CD4-positive, alpha-beta memory T cell (primary cell): ENCODE measurements at regions not wholly inside any gene's neighbourhood (a gene's known extent, or its start where the extent isn't known, plus 50 kb on each side); places are given as distances from the start of the nearest gene placed in this dataset.

Source experiments
- CTCF ChIA-PET: fragments of 350-600 bp; sonication (Branson Sonifier 250); formaldehyde crosslinking; loops from one replicate; lab custom pipeline; 2021; ENCODE audit warnings: inconsistent platforms; ENCODE audit not compliant: partially characterized antibody; lab: Charles Lee
- POLR2A ChIA-PET: fragments of 350-600 bp; sonication (Branson Sonifier 250); formaldehyde crosslinking; loops from one replicate; lab custom pipeline; 2021; ENCODE audit not compliant: partially characterized antibody; lab: Charles Lee
- DNase-seq, 5 donors: peaks; one replicate each; pipeline versions ENCODE4 v3.0.0 to v3.0.0-alpha.2; 2020 to 2022; ENCODE audit warnings: mixed read lengths in 1 of 5
- H3K27ac ChIP-seq: one replicate; pipeline ENCODE4 v1.7.0; 2013; ENCODE audit warnings: low read depth, low read length
- H3K27me3 ChIP-seq: 2 replicates; pipeline ENCODE4 v1.7.0; 2013; ENCODE audit warnings: mild to moderate bottlenecking, low read length, moderate library complexity; ENCODE audit not compliant: insufficient read depth
- H3K36me3 ChIP-seq: 2 replicates; pipeline ENCODE4 v1.7.0; 2013; ENCODE audit warnings: mild to moderate bottlenecking, low read length, moderate library complexity; ENCODE audit not compliant: insufficient read depth
- H3K4me1 ChIP-seq: 2 replicates; pipeline ENCODE4 v1.7.0; 2013; ENCODE audit warnings: mild to moderate bottlenecking, low read length, moderate library complexity; ENCODE audit not compliant: insufficient read depth
- H3K4me3 ChIP-seq, 2 donors: one replicate each; pipeline ENCODE4 v1.7.0; 2013; ENCODE audit warnings: low read length in 2 of 2, mild to moderate bottlenecking in 1 of 2
- H3K9me3 ChIP-seq, 2 donors: one replicate each; pipeline ENCODE4 v1.7.0; 2013; ENCODE audit warnings: low read length in 2 of 2, control low read depth in 1 of 2; ENCODE audit not compliant: control insufficient read depth in 1 of 2
- H3K27ac Mint-ChIP-seq, 7 donors: one replicate each; pipeline ENCODE4 v1.8.0; 2020 to 2021; ENCODE audit warnings: mixed read lengths in 7 of 7, mild to moderate bottlenecking in 6 of 7, inconsistent platforms in 3 of 7, moderate library complexity in 3 of 7
- H3K27me3 Mint-ChIP-seq, 2 donors: one replicate each; pipeline ENCODE4 v1.8.0; 2020 to 2021; ENCODE audit warnings: mixed read lengths in 2 of 2
- H3K36me3 Mint-ChIP-seq, 2 donors: one replicate each; pipeline ENCODE4 v1.8.0; 2020 to 2021; ENCODE audit warnings: mixed read lengths in 2 of 2, inconsistent platforms in 1 of 2, mild to moderate bottlenecking in 1 of 2
- H3K4me1 Mint-ChIP-seq, 4 donors: one replicate each; pipeline ENCODE4 v1.8.0; 2020 to 2021; ENCODE audit warnings: mixed read lengths in 4 of 4, mild to moderate bottlenecking in 1 of 4
- H3K4me3 Mint-ChIP-seq, 8 donors: one replicate each; pipeline ENCODE4 v1.8.0; 2020 to 2021; ENCODE audit warnings: mixed read lengths in 8 of 8, mild to moderate bottlenecking in 7 of 8, moderate library complexity in 6 of 8, inconsistent platforms in 3 of 8
- H3K9me3 Mint-ChIP-seq, 8 donors: one replicate each; pipeline ENCODE4 v1.8.0; 2020 to 2021; ENCODE audit warnings: mixed read lengths in 8 of 8, mild to moderate bottlenecking in 5 of 8, inconsistent platforms in 3 of 8, moderate library complexity in 1 of 8
- intact Hi-C: fragments of 100-400 bp; cut with micrococcal nuclease; formaldehyde crosslinking; loops from one replicate; pipeline ENCODE4 v1.15.1; 2023

DNA sequence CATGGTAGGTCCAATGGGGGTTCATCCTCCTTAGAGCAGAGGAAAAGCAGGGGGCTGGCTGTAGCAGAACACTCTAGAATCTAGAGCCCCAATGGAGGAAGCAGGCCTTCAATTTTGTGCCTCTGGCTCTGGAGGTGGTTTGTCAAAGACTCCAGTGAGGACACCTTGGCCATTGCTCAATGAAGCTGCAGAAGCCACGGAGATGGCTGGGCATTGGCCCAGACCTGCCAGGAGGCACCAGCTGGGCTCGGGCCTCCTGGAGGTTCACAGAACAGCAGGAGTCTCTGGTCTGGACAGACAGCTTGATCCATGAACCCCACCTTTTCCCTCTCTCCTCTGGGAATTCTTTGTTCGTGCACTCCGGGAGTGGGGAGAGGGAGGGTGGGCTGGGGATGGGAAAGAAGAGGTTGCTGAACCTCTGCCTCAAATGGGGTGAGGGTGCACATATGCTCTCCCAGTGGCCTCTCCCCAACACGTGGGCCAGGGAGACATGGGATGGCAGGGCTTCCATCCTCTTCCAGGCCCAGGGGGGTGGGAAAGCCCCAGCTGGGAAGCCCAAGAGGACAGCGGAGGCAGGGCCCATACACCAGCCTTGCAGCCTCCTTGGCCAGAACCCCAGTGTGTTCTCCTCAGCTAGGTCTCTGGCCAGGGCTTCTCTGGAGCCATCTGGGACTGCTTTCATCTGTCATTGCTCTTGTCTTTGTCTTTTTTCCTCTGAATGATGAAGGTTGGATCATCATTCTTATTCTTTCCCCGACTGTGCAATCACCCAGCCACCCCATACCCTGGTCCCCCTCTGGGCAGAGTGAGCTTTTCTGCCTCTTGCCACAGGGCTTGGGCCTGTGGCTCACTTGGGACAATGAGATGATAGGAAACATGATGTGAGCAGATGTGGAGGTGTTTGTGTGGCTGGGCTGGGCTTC lies 1019.4 kb downstream of the BRD1 start:
- Histone ChIP-seq H3K27me3 (no peaks in the 10 kb centered on the region), H3K27ac (no peak overlapping the region), H3K36me3 (no peaks in the 10 kb centered on the region), H3K4me3 (no peak overlapping the region), H3K4me1 (no peaks in the 10 kb centered on the region), H3K9me3 (no peaks in the 10 kb centered on the region)
- no peaks in the 10 kb centered on the region for H3K4me1 Mint-ChIP-seq
- H3K9me3 Mint-ChIP-seq = peaks cover 0 to 4% (median 0%) of the 10 kb centered on the region in 8 donors
- intact Hi-C loops = no loop called here
- DNase-seq = no peak
- no peak overlapping the region for H3K27ac Mint-ChIP-seq
- ChIA-PET POLR2A (no interaction called here), CTCF (no interaction called here)
- peaks cover 0 to 4% of the 10 kb centered on the region in 2 donors for H3K27me3 Mint-ChIP-seq
- no peaks in the 10 kb centered on the region for H3K36me3 Mint-ChIP-seq
- no peak overlapping the region for H3K4me3 Mint-ChIP-seq

DNA sequence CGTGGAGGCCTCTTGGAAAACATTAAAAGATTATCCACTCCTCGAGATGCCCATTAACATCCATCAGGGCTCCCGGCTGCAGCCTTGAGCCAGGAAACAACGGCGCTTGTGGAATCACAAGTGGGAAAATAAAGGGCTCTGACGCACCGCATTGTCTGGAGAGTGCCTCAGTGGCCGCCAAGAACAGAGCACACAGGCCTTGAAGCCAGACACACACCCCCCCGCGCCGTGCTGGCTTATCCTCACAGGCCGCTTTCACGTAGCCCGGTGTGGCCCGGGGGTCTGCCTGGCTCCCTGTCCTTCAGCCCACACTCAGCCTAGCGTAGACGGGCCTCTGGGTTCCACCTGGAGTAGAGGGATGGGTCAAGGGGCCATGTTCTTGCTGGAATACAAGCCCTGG lies 1020.5 kb downstream of the BRD1 start:
- H3K9me3 ChIP-seq = no peaks in the 10 kb centered on the region
- Mint-ChIP-seq H3K4me3 (no peak overlapping the region), H3K36me3 (no peaks in the 10 kb centered on the region), H3K27me3 (peaks cover 0 to 4% of the 10 kb centered on the region in 2 donors), H3K4me1 (no peaks in the 10 kb centered on the region), H3K9me3 (peaks cover 0 to 4% (median 0%) of the 10 kb centered on the region in 8 donors), H3K27ac (no peak overlapping the region)
- H3K27me3 ChIP-seq = no peaks in the 10 kb centered on the region
- ChIA-PET CTCF (no interaction called here), POLR2A (no interaction called here)
- H3K36me3 ChIP-seq = no peaks in the 10 kb centered on the region
- no peaks in the 10 kb centered on the region for H3K4me1 ChIP-seq
- H3K27ac ChIP-seq = no peak overlapping the region
- H3K4me3 ChIP-seq = no peak overlapping the region
- no peak for DNase-seq
- intact Hi-C loops = no loop called here

DNA sequence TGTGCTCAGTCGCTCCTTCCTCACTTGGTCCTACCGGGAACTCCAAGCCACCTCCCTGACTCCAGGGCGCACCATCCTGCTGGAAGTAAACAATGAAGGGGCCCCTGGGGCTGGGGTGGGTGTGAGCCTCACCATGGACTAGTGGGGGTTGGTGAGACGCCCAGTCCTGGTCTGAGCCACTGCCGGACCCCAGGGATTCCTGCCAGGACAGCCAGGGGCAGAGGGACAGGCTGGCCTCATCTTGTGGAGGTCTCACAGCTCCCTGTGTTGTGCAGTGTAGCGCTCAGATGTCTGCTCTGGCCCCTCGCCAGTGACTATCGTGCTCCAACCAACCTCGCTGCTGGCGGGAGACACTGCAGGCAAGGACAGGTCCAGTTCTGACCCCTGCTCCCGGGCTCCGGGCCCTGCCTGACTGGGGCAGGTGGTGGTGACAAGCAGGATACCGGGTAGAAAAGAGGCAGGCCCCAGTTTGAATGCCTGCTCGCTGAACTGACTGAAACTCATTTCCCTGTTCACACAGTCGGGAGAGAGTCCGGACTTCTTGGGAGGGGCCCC lies 1021.4 kb downstream of the BRD1 start:
- Mint-ChIP-seq H3K36me3 (no peaks in the 10 kb centered on the region), H3K27ac (no peak overlapping the region), H3K4me3 (no peak overlapping the region), H3K27me3 (peaks cover 0 to 2% of the 10 kb centered on the region in 2 donors), H3K9me3 (peaks cover 0 to 4% (median 0%) of the 10 kb centered on the region in 8 donors), H3K4me1 (no peaks in the 10 kb centered on the region)
- CTCF ChIA-PET = no interaction called here
- H3K9me3 ChIP-seq = no peaks in the 10 kb centered on the region
- no peaks in the 10 kb centered on the region for H3K27me3 ChIP-seq
- no peaks in the 10 kb centered on the region for H3K36me3 ChIP-seq
- DNase-seq = no peak
- intact Hi-C loops = no loop called here
- POLR2A ChIA-PET = no interaction called here
- no peak overlapping the region for H3K27ac ChIP-seq
- H3K4me3 ChIP-seq = no peak overlapping the region
- no peaks in the 10 kb centered on the region for H3K4me1 ChIP-seq

GRCh38 chr22:48805516-48805915 lies 1022.2 kb downstream of the BRD1 start:
- H3K9me3 Mint-ChIP-seq = peaks cover 0 to 4% (median 0%) of the 10 kb centered on the region in 8 donors
- H3K27ac ChIP-seq = no peak overlapping the region
- no peak overlapping the region for H3K4me3 ChIP-seq
- H3K36me3 Mint-ChIP-seq = no peaks in the 10 kb centered on the region
- H3K27ac Mint-ChIP-seq = no peak overlapping the region
- no peaks in the 10 kb centered on the region for H3K36me3 ChIP-seq
- no peak overlapping the region for H3K4me3 Mint-ChIP-seq
- H3K9me3 ChIP-seq = no peaks in the 10 kb centered on the region
- intact Hi-C loops = no loop called here
- no peaks in the 10 kb centered on the region for H3K4me1 Mint-ChIP-seq
- POLR2A ChIA-PET = no interaction called here
- CTCF ChIA-PET = no interaction called here
- no peaks in the 10 kb centered on the region for H3K4me1 ChIP-seq
- no peaks in the 10 kb centered on the region for H3K27me3 ChIP-seq
- peaks cover 0 to 2% of the 10 kb centered on the region in 2 donors for H3K27me3 Mint-ChIP-seq
- DNase-seq = no peak

DNA sequence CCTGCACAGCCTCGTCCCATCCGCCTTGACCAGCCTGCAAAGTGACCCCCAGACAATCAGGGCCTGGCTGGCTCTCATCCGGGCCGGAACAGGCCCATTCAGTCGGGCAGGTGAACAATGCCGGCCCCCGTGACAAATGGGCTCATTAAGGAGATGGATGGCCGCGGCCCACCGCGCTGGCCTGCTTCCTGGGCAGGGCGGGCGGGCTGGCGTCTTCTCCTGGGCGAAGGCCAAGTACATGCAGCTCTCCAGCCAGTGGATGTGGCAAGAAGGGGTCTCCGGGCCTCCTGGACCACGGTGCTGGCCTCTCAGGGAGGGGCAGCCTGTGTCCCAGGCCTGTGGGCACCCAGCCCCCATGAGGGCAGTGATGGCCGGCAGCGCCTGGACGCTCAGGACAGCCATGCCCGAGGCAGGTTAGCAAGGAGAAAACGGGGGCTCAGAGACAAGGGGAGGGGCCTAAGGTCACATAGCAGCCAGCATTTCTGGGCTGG lies 1022.8 kb downstream of the BRD1 start:
- Histone ChIP-seq H3K36me3 (no peaks in the 10 kb centered on the region), H3K27me3 (no peaks in the 10 kb centered on the region), H3K27ac (no peak overlapping the region), H3K9me3 (no peaks in the 10 kb centered on the region), H3K4me1 (no peaks in the 10 kb centered on the region), H3K4me3 (no peak overlapping the region)
- peaks cover 0 to 2% of the 10 kb centered on the region in 2 donors for H3K27me3 Mint-ChIP-seq
- peaks cover 0 to 2% (median 0%) of the 10 kb centered on the region in 8 donors for H3K9me3 Mint-ChIP-seq
- no peaks in the 10 kb centered on the region for H3K36me3 Mint-ChIP-seq
- H3K4me3 Mint-ChIP-seq = no peak overlapping the region
- CTCF ChIA-PET = no interaction called here
- intact Hi-C loops = no loop called here
- POLR2A ChIA-PET = no interaction called here
- no peaks in the 10 kb centered on the region for H3K4me1 Mint-ChIP-seq
- no peak for DNase-seq
- H3K27ac Mint-ChIP-seq = no peak overlapping the region

GRCh38 chr22:48803948-48804810 lies 1023.5 kb downstream of the BRD1 start:
- Mint-ChIP-seq H3K27ac (no peak overlapping the region), H3K9me3 (peaks cover 0 to 2% (median 0%) of the 10 kb centered on the region in 8 donors), H3K4me3 (no peak overlapping the region), H3K27me3 (peaks cover 0 to 2% of the 10 kb centered on the region in 2 donors), H3K36me3 (no peaks in the 10 kb centered on the region), H3K4me1 (no peaks in the 10 kb centered on the region)
- Histone ChIP-seq H3K9me3 (no peaks in the 10 kb centered on the region), H3K36me3 (no peaks in the 10 kb centered on the region), H3K4me1 (no peaks in the 10 kb centered on the region), H3K27ac (no peak overlapping the region), H3K4me3 (no peak overlapping the region), H3K27me3 (no peaks in the 10 kb centered on the region)
- ChIA-PET POLR2A (no interaction called here), CTCF (no interaction called here)
- intact Hi-C loops = no loop called here
- no peak for DNase-seq
